ENCODE measurements at regions not wholly inside any gene's neighbourhood (a gene's known extent, or its start where the extent isn't known, plus 50 kb on each side); places are given as distances from the start of the nearest gene placed in this dataset.

- H3K4me1 ChIP-seq (ENCODE audit: control insufficient read depth, insufficient read depth, low read length) = no peaks in the 10 kb centered on the region
- no peaks in the 10 kb centered on the region for H3K9me3 ChIP-seq (ENCODE audit: control insufficient read depth, insufficient read depth, low read length)
- H3K9ac ChIP-seq (ENCODE audit: low read depth, low read length) = no peak overlapping the region
- H3K27me3 ChIP-seq (ENCODE audit: control insufficient read depth, insufficient read depth, low read length) = no peaks in the 10 kb centered on the region
- H3K36me3 ChIP-seq (ENCODE audit: control insufficient read depth, insufficient read depth, low read length) = no peaks in the 10 kb centered on the region
- no peak overlapping the region for H3K27ac ChIP-seq (ENCODE audit: low read depth, low read length)
- no peak overlapping the region for H3K4me3 ChIP-seq (ENCODE audit: low read depth, low read length)
Measured at GRCh38 chr14:96727980-96728717, 69.0 kb upstream of the VRK1 start.

DNA sequence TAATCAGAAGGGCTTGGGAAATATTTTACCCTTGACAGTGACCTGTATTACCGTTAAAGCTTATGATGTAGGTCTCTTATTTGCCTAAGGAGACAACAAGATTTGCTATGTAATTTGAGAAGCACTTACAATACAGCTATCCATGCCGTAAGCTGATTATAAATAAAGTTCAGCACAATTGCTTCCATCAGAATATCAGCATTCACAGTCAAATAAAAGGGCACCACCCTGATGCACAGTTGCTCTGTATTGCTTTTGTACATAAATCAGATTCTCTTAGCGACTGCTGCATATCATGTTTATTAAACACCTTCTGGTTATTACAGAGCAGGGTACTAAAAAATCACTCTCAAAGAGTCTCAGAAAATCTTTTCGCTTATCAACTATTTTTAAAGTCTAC lies 67.3 kb upstream of the VRK1 start:
- H3K4me3 ChIP-seq (ENCODE audit: low read depth, low read length) = no peak overlapping the region
- no peaks in the 10 kb centered on the region for H3K4me1 ChIP-seq (ENCODE audit: control insufficient read depth, insufficient read depth, low read length)
- H3K27me3 ChIP-seq (ENCODE audit: control insufficient read depth, insufficient read depth, low read length) = no peaks in the 10 kb centered on the region
- no peak overlapping the region for H3K9ac ChIP-seq (ENCODE audit: low read depth, low read length)
- H3K27ac ChIP-seq (ENCODE audit: low read depth, low read length) = no peak overlapping the region
- H3K36me3 ChIP-seq (ENCODE audit: control insufficient read depth, insufficient read depth, low read length) = no peaks in the 10 kb centered on the region
- no peaks in the 10 kb centered on the region for H3K9me3 ChIP-seq (ENCODE audit: control insufficient read depth, insufficient read depth, low read length)

DNA sequence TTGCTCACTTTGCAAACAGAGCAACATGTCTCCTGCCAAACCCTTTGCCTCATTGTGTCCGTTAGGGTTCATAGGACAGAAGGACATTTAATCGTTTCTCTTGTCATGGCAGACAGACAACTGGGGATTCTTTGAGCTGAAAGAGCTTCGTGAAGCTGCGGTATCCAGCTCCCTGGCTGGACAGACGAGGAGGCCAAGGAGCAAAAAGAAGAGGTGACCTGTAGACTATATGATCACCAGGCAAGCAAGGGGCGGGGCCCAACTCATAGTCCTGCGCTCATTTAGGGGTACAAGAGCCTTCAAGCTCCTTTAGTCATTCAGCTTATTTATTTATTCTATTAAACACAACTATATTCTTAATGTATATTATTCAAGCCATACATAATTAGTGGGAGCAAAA lies 66.8 kb upstream of the VRK1 start:
- Histone ChIP-seq H3K27ac (ENCODE audit: low read depth, low read length) (no peak overlapping the region), H3K9ac (ENCODE audit: low read depth, low read length) (no peak overlapping the region), H3K36me3 (ENCODE audit: control insufficient read depth, insufficient read depth, low read length) (no peaks in the 10 kb centered on the region), H3K4me3 (ENCODE audit: low read depth, low read length) (no peak overlapping the region), H3K4me1 (ENCODE audit: control insufficient read depth, insufficient read depth, low read length) (no peaks in the 10 kb centered on the region), H3K9me3 (ENCODE audit: control insufficient read depth, insufficient read depth, low read length) (no peaks in the 10 kb centered on the region), H3K27me3 (ENCODE audit: control insufficient read depth, insufficient read depth, low read length) (no peaks in the 10 kb centered on the region)

DNA sequence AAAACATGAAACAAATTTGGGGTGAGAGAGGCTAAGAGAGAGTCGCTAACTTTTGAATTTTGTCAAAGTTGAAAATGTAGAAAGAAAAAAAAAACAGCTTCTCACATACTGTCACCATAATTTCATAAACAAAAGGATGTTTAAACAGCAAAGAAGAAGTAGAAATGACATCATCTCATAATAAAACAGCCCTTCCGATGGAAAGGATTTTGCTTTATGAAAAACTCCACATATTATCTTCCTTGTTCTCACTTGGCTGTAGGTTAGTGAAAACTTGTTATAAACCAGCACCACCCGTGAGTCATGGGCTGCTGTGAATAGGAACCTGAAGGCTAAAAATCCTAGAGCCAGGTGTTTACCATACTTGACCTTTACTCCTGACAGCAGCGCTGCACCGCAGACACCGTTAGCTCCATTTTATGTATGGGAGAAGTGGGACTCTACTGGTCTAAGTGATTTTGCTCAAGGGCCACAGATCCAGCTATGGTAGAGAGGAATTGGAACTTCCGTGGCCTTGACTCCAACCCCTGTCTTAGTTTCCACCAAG lies 63.0 kb upstream of the VRK1 start:
- peaks cover 6% of the 10 kb centered on the region; the same call in 1 of the 2 replicates for H3K27me3 ChIP-seq (ENCODE audit: control insufficient read depth, insufficient read depth, low read length)
- no peak overlapping the region for H3K4me3 ChIP-seq (ENCODE audit: low read depth, low read length)
- no peak overlapping the region for H3K27ac ChIP-seq (ENCODE audit: low read depth, low read length)
- no peak overlapping the region for H3K9ac ChIP-seq (ENCODE audit: low read depth, low read length)
- H3K4me1 ChIP-seq (ENCODE audit: control insufficient read depth, insufficient read depth, low read length) = peaks cover 24% of the 10 kb centered on the region
- no peaks in the 10 kb centered on the region for H3K36me3 ChIP-seq (ENCODE audit: control insufficient read depth, insufficient read depth, low read length)
- no peaks in the 10 kb centered on the region for H3K9me3 ChIP-seq (ENCODE audit: control insufficient read depth, insufficient read depth, low read length)

DNA sequence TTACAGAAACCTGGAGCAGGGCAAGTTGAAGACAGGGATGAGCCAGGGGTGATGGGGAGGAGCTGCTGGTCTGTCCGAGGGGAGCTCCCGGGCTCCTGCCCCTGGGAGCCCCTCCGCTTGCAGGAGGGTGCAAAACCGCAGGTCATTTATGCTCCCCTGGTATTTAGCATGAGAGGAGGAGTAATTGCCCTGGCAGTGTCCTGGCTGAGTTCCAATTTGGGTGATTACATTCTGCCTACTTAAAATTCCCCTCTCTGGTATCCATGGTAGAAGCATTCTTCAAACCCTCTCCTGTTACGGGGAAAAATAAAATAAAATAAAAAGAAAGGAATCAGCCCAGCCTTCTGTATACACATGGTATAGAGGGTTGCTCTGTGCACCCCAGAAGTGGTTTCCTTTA lies 61.7 kb upstream of the VRK1 start:
- Histone ChIP-seq H3K9me3 (ENCODE audit: control insufficient read depth, insufficient read depth, low read length) (no peaks in the 10 kb centered on the region), H3K4me3 (ENCODE audit: low read depth, low read length) (no peak overlapping the region), H3K4me1 (ENCODE audit: control insufficient read depth, insufficient read depth, low read length) (peaks cover 35% of the 10 kb centered on the region), H3K9ac (ENCODE audit: low read depth, low read length) (no peak overlapping the region), H3K27ac (ENCODE audit: low read depth, low read length) (no peak overlapping the region), H3K27me3 (ENCODE audit: control insufficient read depth, insufficient read depth, low read length) (peaks cover 6% of the 10 kb centered on the region; the same call in 1 of the 2 replicates), H3K36me3 (ENCODE audit: control insufficient read depth, insufficient read depth, low read length) (no peaks in the 10 kb centered on the region)

DNA sequence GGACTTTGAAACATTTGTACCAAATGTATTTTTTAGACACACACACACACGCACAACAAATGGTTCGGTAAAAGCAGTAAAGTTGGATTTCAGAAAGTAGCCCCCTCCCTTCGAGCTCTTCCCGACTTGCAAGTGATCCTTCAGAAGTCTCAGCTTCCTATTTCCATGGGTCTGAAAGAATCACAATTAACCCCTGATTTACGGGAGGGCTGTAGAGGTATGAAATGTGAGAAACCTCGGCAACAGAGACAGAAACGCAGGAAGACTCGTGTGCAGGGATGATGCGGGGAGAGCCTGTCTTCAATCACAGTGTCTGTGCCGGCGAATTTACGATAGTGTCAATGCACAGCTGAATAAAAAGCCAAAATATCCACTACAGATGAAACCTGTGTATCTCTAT lies 60.7 kb upstream of the VRK1 start:
- Histone ChIP-seq H3K4me3 (ENCODE audit: low read depth, low read length) (no peak overlapping the region), H3K27me3 (ENCODE audit: control insufficient read depth, insufficient read depth, low read length) (peaks cover 6% of the 10 kb centered on the region; the same call in 1 of the 2 replicates), H3K4me1 (ENCODE audit: control insufficient read depth, insufficient read depth, low read length) (peaks cover 40% of the 10 kb centered on the region), H3K27ac (ENCODE audit: low read depth, low read length) (no peak overlapping the region), H3K9me3 (ENCODE audit: control insufficient read depth, insufficient read depth, low read length) (no peaks in the 10 kb centered on the region), H3K36me3 (ENCODE audit: control insufficient read depth, insufficient read depth, low read length) (no peaks in the 10 kb centered on the region), H3K9ac (ENCODE audit: low read depth, low read length) (no peak overlapping the region)

DNA sequence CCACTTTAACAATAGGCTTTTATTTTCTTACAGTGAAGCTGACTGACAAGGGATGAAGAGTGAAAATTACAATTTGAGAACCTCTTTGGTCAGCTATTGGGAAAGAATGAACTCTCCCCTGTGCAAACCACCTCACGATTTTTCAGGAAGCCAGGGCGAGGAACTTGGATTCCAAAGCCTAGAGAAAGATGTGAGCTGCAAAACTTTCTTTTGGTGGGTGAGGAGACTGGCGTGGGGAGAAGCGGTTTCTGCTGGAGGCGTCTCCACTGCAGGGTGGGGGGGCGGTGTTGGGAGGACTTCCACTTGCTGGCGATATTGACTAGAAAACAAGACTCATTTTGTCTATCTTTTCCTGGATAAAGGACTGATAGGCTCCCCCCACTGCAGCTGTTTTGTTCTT lies 59.3 kb upstream of the VRK1 start:
- Histone ChIP-seq H3K27me3 (ENCODE audit: control insufficient read depth, insufficient read depth, low read length) (peaks cover 11% of the 10 kb centered on the region), H3K9me3 (ENCODE audit: control insufficient read depth, insufficient read depth, low read length) (no peaks in the 10 kb centered on the region), H3K27ac (ENCODE audit: low read depth, low read length) (no peak overlapping the region), H3K36me3 (ENCODE audit: control insufficient read depth, insufficient read depth, low read length) (no peaks in the 10 kb centered on the region), H3K4me1 (ENCODE audit: control insufficient read depth, insufficient read depth, low read length) (peaks cover 40% of the 10 kb centered on the region), H3K9ac (ENCODE audit: low read depth, low read length) (no peak overlapping the region), H3K4me3 (ENCODE audit: low read depth, low read length) (no peak overlapping the region)

DNA sequence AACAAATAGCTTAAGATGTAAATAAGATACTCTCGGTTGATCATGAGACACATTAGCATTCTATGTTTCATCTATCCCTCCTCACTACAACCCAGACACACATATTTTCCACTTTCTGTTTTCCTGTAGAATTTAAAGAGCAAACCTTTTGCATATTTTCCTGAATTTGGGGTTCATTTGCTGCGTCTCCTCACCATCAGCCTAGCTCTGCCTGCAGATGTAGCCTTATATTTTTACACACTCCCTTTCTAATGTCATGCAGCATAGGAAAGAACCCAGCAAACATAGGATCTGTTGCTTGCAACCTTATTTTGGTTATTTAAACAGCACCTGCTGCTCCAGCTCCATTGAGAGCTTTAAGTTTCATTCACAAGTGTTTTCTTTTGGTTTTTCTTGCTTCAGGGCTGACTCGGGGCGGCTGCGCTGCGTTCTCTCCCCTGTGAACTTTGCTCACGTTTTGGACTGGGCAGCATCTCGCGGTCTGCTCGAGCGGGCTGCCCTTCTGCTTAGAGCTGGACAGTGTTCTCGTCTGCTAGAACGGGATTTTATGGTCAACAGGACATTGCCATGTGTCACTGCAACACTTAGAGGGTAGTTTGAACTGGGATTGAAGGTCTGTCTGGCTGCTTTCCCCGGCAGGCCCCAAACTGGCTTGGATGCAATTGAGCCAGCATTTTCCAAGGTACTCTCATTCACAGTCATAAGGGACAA lies 57.8 kb upstream of the VRK1 start:
- H3K9me3 ChIP-seq (ENCODE audit: control insufficient read depth, insufficient read depth, low read length) = no peaks in the 10 kb centered on the region
- no peak overlapping the region for H3K27ac ChIP-seq (ENCODE audit: low read depth, low read length)
- peaks cover 40% of the 10 kb centered on the region for H3K4me1 ChIP-seq (ENCODE audit: control insufficient read depth, insufficient read depth, low read length)
- peaks cover 11% of the 10 kb centered on the region for H3K27me3 ChIP-seq (ENCODE audit: control insufficient read depth, insufficient read depth, low read length)
- no peak overlapping the region; the same call in 1 of the 2 replicates for H3K4me3 ChIP-seq (ENCODE audit: low read depth, low read length)
- no peaks in the 10 kb centered on the region for H3K36me3 ChIP-seq (ENCODE audit: control insufficient read depth, insufficient read depth, low read length)
- H3K9ac ChIP-seq (ENCODE audit: low read depth, low read length) = no peak overlapping the region

DNA sequence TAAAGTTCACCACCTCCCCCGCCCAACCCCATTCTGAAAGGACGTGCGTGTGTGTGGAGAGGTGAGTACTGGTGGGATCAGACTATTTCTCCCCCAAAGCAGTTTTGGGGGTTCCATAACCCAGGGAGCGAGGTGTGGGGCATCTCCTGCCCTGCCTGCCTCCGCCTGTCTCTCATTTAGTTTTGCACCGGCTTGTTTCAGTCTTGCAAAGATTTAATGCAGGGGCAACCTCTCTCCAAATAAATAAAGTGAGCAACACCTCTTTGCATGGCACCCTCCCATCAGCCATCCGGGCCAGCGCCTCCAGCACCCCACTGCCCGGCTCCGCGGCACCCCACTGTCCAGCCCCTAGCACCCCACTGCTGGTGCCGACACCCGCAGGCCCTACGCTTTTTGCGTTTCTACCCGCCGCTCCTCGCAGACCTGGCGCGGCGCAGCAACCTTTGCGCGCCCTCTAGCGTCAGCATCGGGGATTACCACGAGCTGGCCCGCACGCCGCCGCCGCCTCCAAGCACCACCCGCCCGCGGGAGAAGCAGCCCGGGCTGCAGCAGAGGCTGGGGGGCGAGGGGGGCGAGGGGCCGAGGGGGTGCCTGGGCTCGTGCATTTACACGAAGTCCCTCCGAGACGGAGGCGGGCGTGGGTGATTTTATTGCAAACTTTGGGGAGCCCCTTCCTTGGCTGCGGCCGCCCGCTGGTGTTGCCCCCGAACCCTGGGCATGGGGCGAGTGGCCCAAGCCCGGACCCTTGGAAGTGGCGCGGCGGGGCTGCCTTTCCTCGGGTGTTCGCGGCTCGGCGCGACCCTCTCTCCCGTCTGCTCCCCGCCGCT lies 55.8 kb upstream of the VRK1 start:
- Histone ChIP-seq H3K4me3 (ENCODE audit: low read depth, low read length) (peak overlapping the region; percentile 70), H3K27me3 (ENCODE audit: control insufficient read depth, insufficient read depth, low read length) (peaks cover 11% of the 10 kb centered on the region), H3K4me1 (ENCODE audit: control insufficient read depth, insufficient read depth, low read length) (peaks cover 40% of the 10 kb centered on the region), H3K27ac (ENCODE audit: low read depth, low read length) (no peak overlapping the region), H3K36me3 (ENCODE audit: control insufficient read depth, insufficient read depth, low read length) (no peaks in the 10 kb centered on the region), H3K9ac (ENCODE audit: low read depth, low read length) (no peak overlapping the region; the same call in 1 of the 2 replicates), H3K9me3 (ENCODE audit: control insufficient read depth, insufficient read depth, low read length) (no peaks in the 10 kb centered on the region)

GRCh38 chr14:96744262-96744661 lies 52.9 kb upstream of the VRK1 start:
- Histone ChIP-seq H3K27me3 (ENCODE audit: control insufficient read depth, insufficient read depth, low read length) (peaks cover 4% of the 10 kb centered on the region; the same call in 1 of the 2 replicates), H3K4me3 (ENCODE audit: low read depth, low read length) (no peak overlapping the region), H3K9me3 (ENCODE audit: control insufficient read depth, insufficient read depth, low read length) (no peaks in the 10 kb centered on the region), H3K4me1 (ENCODE audit: control insufficient read depth, insufficient read depth, low read length) (peaks cover 15% of the 10 kb centered on the region), H3K9ac (ENCODE audit: low read depth, low read length) (no peak overlapping the region), H3K36me3 (ENCODE audit: control insufficient read depth, insufficient read depth, low read length) (no peaks in the 10 kb centered on the region), H3K27ac (ENCODE audit: low read depth, low read length) (no peak overlapping the region)
